GM11168 (cell line): ENCODE measurements at regions not wholly inside any gene's neighbourhood (a gene's known extent, or its start where the extent isn't known, plus 50 kb on each side); places are given as distances from the start of the nearest gene placed in this dataset.
"Not testable (repeated sequence)": the region's sequence is repeated elsewhere in the genome, so short reads cannot be mapped to it uniquely, and the experiment has no call there.

Source experiments
- in situ Hi-C: fragments of 300-500 bp; cut with MboI; formaldehyde crosslinking; loops from one replicate; pipeline ENCODE4 v1.12.0; 2022; ENCODE audit warnings: low sequenced_read_pairs; ENCODE audit not compliant: unreplicated experiment

- in situ Hi-C loops: no loop called here
These were observed 299.6 kb downstream of the NPHP4 start for GRCh38 chr1:5692664-5693063.

DNA sequence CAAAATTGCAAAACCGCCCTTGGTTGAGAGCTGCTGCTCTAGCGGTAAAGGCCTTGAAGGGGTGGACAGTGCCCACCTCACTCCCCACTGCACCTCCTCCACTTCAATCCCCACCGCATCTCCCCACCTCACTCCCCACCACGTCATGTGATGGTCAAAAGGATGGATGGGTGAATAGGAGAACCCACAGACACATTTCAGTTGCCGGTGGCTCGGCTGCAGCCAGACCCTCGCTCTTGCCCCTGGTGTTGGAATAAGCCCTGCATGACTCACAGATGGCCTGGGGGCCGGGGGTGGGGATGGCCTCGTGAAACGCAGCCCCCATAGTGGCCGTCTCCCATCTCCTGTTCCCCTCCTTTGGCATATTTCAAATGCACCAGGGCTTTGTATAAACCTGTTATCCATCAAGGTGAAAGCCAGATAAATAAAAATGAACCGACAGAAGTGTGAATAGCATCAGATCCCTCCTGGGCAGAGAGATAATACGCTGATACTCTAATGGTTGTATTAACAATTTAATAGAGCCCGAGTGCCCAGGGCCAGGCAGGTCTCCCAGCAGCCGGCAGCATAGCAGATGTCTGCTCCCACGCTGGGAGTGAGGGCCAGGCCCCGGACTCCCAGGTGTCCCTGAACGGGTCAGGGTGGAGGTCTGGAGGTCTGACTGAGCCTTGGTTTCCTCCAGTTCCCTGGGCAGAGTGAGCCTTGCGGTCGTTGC is 300.3 kb downstream of the NPHP4 start:
- in situ Hi-C loops: no loop called here

GRCh38 chr1:5690898-5691297 is 301.3 kb downstream of the NPHP4 start:
- in situ Hi-C loops: no loop called here

DNA sequence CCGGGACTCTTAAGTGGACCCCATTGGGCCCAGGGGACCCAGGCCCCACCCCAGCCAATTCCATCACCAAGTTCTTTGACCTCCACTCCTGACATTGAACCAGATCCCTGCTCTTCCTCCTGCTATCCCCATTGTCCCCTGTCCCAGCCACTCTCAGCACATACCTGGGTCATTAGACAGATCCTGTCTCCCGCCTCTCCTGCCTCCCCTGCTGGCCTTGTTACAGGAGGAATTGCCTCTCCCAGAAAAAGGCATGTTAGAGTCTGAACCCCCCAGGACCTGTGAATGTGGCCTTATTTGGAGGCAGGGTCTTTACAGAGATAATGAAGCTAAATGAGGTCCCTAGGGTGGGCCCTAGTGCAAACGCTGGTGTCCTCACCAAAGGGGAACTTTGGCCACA is 301.9 kb downstream of the NPHP4 start:
- in situ Hi-C loops: no loop called here

GRCh38 chr1:5688081-5689077 is 303.8 kb downstream of the NPHP4 start:
- in situ Hi-C loops: no loop called here

GRCh38 chr1:5686925-5687706 is 305.1 kb downstream of the NPHP4 start:
- in situ Hi-C loops: no loop called here

DNA sequence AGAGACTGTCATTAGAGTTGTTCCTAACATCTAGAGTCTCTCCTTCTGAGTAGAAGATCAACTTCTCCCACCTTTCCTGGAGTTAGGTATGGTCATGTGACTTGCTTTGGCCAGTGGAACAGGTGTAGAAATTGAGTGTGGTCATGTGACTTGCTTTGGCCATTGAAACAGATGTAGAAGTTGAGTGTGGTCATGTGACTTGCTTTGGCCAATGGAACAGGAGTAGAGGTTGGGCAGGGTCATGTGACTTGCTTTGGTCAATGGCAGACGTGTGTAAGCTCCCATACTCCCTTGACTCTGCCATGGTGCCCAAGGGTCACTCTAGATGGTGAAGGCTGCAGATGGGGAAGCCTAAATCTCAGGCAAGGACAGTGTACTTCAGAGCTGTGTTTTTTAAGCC is 306.0 kb downstream of the NPHP4 start:
- in situ Hi-C loops: no loop called here

DNA sequence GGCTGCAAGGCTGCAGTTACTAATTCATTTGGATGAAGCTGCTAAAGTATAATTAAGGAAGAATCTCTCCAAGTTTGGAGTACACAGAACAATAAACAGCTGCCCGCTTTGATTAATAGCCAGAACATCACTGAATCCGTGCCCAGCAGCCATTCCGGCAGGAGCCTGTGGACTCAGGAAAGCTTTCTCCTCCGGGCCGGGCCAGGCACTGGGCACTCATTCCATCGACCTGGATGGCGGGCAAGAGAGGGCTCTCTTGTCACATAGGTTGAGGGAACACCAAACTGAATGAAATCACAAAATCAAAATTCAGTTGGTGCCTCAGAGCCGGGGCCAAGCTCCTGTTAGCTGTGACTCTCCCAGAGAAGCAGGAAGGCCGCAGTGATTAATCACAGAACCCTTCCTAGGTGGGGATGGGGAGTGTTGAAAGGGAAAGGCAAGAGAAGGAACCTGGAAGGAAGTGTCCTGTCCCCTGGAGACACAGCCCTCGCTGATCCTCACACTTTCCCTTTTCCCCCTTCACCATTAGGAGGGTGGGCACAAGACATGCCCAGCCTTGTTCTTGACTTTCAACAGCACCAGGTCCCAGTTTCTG is 306.7 kb downstream of the NPHP4 start:
- in situ Hi-C loops: no loop called here

DNA sequence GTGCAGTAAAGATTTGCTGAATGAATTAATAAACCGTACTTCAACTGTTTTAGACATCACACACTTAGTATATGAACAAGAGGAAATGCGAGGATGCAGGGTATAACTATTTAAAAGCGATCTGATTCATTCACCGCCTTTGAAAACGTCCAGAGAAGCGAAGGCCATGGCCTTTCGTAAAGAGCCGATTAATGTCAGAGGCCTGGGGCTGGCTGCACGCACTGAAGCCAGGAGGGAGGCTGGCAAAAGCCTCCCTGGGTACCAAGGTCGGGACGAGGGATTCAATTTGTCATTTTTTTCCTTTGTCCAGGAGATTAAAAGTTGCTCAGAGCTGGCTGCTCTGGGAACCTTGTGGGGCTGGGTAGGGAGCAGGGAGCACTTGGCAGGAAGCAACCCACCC is 307.4 kb downstream of the NPHP4 start:
- in situ Hi-C loops: no loop called here

- in situ Hi-C loops: no loop called here
These were observed 308.8 kb downstream of the NPHP4 start for GRCh38 chr1:5683446-5683845.

DNA sequence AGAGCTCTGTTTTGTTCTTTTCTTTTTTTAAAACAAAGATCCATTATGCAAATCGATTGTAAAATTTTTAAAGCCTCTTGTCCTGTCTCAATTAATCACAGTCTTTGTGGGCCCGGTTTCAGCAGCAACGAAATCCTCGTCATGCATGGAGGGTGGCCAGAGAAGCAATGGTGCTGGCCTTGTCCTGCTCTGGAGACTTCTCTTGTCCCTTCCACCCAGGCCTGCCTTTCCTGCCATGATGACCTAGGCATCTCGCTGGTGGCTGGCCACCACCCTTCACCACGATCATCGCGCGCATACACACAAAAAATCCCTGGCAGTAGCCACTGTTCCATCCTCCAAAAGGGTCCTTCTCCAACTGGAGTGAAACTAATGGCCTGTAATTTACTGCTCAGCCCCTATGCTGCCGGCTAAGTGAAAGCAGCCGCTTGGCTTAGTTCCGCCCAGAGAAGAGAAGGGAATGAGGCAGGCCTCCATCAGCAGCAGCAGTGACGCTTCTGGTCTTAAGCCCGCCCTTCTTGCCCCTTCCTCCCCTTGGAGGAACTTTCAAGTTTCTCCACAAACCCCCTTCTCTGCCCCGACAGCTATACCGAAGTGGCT is 309.5 kb downstream of the NPHP4 start:
- in situ Hi-C loops: no loop called here

DNA sequence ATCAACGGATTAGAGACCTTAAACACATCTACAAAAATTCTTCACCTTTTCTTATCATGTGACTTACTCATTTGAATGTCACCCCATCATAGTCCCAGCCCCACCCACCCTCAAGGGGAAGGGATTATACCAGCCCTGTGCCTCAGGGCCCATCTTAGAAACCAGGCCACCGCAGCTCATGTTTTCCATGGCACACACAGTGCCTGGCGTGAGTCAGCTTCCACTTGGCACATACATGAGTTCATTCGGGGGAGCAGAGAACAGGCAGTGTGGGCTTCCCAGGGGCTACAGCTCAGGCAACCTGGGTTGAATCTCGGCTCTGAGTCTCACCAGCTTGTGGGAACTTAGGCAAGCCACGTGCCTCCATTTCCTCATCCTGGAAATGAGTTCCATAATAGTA is 310.6 kb downstream of the NPHP4 start:
- in situ Hi-C loops: no loop called here

DNA sequence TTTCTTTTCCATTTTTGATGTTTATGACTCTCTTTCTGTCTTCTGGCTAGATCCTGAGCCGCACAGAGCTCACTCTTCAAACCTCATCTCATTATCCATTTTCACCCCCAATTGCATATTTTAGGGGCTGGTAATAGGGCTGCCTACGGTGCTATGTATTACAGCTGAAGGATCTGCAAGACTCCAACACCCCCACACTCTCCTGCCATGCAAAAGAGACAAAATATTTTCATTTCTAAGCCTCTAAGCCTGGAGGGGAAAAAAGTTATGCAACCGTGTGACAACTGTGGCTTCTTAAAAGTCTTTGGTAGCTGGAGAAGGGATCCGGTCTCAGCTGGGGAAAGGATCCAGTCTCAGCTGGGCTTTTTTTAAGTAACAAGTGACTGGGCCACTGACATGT is 311.6 kb downstream of the NPHP4 start:
- in situ Hi-C loops: no loop called here

DNA sequence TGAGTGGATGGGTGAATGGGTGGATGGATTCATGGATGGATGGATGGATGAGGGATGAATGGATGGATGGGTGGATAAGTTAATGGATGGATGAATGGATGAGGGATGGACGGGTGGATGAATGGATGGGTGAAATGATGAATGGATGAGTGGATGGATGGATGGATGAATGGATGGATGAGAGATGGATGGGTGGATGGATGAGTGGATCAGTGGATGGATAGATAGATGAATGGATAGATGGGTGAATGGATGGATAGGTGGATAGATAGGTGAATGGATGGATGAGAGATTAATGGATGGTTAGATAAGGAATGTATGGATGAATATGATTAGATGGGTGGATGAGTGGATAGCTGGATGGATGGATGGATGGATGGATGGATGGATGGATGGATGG is 313.5 kb downstream of the NPHP4 start:
- in situ Hi-C loops: no loop called here

DNA sequence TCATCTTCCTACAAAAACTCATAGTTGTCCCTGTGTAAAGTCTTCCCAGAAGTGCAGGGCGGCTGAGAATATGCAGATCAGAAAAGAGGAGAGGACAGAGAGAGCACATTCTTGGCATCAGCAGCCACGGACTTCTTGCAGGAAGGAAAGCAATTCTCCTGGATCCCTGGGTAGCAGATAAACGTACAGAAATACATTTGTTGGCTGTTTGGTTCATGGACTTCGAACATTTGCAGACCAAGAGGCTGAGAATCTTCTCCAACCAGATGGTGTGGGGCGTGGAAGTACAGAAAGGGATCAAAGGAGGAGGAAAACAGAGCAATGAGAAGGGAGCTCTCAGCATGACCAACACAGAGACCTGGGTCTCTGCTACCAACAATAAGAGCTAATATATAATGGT is 319.9 kb downstream of the NPHP4 start:
- in situ Hi-C loops: not testable (repeated sequence)

DNA sequence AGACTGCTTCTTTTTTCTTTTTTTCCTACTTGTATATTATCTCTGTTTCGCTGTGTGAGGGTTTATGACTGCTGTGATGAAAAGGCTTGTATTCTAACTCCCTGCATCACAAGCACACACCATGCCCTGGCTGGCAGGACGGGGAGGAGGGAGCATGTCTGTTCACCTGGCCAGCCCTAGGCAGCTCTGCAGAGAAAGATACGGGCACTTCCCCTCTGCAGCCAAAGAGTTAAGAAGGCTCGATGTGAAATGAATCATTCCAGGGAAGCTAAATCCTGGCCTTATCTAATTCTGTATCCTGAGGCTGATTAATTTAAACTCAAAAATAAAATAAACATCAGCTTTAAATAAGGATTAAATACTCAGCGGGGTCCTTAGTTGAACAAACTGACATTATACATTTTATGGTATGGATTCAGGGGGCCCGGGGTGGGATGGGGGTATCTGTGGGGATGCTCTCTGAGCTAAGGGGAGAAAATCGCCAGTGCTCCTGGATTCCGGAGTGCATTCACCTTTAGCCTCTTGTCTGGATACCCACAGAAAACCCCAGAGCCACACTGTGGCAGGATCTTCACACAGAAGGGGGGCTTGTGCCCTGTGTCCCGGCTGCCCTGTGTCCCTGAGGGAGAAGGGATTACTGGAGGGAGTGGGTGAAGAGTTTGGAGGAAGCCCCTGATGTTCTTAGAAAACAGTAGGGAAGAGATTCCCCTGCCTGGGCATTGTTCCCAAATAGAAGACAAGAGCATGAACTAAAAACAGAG is 321.5 kb downstream of the NPHP4 start:
- in situ Hi-C loops: no loop called here

DNA sequence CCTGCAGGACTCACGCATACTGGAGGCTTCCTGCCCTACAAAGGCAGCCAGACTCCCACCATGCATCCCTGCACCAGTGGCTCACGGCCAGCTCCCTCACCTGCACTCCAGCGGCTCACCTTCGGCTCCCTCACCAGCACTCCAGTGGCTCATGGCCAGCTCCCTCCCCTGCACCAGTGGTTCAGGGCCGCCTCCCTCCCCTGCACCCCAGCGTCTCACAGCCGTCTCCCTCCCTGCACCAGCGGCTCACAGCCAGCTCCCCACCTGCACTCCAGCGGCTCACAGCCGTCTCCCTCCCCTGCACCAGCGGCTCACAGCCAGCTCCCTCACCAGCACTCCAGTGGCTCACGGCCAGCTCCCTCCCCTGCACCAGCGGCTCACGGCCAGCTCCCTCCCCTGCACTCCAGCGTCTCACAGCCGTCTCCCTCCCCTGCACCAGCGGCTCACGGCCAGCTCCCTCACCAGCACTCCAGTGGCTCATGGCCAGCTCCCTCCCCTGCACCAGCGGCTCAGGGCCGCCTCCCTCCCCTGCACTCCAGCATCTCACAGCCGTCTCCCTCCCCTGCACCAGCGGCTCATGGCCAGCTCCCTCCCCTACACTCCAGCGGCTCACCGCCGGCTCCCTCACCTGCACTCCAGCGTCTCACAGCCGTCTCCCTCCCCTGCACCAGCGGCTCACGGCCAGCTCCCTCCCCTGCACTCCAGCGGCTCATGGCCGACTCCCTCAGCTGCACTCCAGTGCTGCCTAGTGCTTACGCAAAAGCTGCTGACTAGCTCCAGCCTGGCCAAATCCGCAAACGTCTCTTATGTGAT is 324.5 kb downstream of the NPHP4 start:
- in situ Hi-C loops: no loop called here
